ENCODE measurements at regions not wholly inside any gene's neighbourhood (a gene's known extent, or its start where the extent isn't known, plus 50 kb on each side); places are given as distances from the start of the nearest gene placed in this dataset.

DNA sequence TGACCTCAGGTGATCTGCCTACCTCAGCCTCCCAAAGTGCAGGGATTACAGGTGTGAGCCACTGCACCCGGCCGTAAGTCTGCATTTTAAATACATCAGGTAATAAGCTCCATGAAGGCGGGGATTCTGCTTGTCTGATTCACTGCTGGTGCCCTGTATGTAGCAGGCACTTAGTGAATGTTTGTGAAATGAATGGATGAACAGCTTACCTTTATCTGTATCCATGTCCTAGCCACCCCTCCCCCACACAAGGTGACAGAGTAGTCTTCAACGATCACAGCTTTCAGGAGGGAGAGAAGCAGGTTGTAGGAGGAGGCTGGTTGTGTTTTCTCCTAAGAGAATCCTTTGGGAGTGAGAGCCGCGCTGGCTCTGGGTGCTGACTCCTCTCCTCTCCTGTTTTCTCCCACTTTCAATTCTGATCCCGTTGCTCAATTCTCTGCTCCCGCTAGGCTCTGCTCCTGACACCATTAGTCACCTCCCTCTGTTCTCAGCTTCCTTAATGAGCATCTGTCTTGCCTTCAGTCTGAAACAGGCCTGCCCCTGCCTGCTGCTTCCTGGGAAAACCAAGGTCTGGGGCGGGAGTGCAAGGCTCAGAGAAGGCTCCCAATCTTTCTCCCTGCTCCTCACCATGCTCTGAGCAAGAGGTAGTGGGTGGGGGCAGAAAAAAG, 88.8 kb upstream of the CTNNA1 start:
- DNase-seq, result no peak

DNA sequence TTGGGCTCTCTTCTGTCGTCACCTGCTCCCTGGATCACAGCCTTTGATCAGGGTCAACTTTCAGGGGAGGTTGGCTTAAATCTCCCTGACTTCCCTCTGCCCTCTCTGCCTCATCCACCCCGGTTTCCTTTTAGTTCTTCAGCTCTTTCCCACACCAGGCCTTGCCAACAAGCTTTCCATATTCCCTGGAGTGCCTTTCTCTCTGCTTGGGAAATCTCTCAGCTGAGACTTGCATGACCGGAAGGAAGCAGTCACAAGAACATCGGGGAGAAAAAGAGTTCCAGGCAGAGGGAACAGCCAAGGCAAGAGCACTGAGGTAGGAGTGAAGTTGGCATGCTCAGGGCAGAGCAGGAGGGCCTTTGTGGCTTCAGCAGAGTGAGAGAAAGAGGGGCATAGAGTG, 88.4 kb upstream of the HSPA9 start:
- DNase-seq, result no peak

- DNase-seq, result peak; percentile 25 to 60
Measured at GRCh38 chr5:138663009-138663408, 87.8 kb upstream of the HSPA9 start.

GRCh38 chr5:138662599-138662998, 87.4 kb upstream of the HSPA9 start:
- peak in 1 of 2 donors; percentile 10 for DNase-seq

DNA sequence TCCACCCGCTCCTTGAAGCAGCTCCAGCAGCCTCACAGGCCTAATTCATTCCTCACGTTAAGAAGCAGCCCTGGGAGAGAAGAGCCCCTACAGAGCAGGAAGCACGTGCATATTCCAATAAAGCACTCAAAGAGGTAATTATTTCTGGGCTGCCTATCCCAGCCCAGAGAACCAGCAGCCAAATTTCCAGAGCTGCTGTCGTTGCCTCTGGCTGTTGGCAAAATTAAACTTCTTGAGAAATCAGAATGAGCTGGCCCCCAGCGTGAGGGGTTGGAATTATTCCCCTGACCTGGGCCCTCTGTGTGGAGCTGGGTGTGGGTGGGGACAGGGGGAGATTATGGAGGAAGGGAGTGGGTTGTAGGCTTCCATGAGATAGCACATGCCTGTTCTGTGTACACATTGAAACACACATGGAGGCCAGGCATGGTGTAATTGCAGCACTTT, 86.8 kb upstream of the HSPA9 start:
- no peak for DNase-seq

GRCh38 chr5:138661291-138661960, 86.2 kb upstream of the HSPA9 start:
- DNase-seq, result no peak

- no peak for DNase-seq
Measured at GRCh38 chr5:138660051-138660572, 84.9 kb upstream of the HSPA9 start.

DNA sequence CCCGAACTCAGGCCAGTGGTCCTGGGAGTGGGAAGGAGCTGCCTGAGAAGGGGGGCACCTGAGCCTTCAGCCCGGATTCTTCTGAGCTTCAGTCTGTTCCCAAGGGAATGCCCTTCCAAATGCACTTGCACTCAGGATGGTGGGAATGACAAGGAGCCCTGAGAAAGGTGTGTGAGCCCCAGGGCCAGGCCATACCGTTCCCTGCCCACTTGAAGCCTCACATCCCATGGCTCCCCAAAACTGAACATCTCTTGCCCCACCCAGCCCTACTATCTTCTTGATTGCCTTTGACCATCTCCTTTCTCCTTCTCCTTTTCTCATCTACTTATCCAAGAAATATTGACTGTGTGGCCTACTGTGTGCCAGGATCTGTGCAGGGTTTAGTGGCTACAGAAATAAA, 84.4 kb upstream of the HSPA9 start:
- DNase-seq, result no peak

GRCh38 chr5:138659121-138659520, 83.9 kb upstream of the HSPA9 start:
- no peak for DNase-seq

GRCh38 chr5:138658676-138659075, 83.5 kb upstream of the HSPA9 start:
- no peak for DNase-seq

DNA sequence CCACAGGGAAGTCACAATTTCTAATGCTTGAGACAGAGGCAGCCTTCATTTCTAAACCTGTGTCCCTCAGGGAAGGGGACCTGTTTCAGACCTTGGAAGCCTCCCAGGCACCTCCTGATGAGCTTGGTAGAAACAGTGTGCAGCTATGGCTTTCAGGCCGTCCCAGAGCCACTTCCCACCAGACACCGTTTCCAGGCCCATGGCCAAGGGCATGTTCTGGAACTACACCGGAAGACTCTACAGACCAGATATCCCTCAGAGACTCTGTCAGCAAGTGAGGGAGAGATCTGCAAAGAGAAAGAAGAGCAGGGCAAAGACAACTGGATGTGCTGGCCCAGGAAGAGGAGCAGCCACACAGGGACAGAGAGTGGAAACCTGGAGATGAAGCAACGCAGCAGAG, 82.2 kb upstream of the HSPA9 start:
- no peak for DNase-seq

DNA sequence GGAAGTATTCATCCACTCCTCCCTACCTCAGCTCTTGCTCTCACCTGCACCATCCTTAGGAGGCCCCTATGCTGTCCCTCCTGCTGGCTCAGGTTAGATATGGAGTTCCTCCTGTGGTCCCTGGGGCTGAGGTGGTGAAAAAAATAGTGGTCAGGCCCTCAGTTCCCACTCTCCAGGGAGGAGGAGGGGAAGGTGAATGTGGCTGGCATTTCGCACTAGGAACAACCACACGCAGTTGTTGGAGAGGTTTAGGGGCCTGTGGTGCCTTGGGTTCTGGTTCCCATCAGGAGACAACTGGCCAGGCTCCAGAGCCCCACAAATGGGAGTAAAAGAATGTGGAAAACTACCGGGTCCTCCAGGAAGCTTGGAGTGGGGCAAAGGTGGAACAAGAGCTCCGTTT, 81.7 kb upstream of the HSPA9 start:
- DNase-seq, result no peak

GRCh38 chr5:138655530-138656190, 80.5 kb upstream of the HSPA9 start:
- no peak for DNase-seq

DNA sequence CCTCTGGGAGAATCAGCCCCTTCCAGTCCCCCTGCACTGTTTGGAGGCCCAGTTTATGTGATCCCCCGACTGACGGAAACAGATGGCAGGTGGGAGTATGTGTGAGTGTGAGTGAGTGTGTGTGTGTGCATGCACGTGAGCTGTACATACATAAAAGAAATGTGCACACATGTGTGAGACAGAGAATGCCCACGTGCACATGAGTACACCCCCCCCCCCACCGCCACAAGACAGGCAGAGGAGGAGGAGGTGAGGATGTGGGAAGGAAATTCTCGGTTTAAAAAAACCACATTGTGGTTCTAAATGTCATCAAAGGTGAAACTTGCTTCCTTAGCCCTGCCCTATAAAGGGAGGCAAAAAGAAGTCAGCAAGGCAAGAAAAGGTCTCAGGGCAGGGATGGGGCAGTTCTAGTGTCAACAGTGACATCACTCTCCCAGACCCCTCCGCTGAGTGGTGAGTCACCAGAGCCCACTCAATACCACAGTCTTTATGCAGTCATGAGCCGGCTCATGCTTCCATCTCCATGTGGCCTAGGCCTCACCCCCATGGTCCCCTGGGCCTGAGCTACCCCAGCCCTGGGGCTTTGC, 79.2 kb upstream of the HSPA9 start:
- DNase-seq, result peak; percentile 64 to 77

GRCh38 chr5:138653502-138653901, 78.3 kb upstream of the HSPA9 start:
- no peak for DNase-seq

DNA sequence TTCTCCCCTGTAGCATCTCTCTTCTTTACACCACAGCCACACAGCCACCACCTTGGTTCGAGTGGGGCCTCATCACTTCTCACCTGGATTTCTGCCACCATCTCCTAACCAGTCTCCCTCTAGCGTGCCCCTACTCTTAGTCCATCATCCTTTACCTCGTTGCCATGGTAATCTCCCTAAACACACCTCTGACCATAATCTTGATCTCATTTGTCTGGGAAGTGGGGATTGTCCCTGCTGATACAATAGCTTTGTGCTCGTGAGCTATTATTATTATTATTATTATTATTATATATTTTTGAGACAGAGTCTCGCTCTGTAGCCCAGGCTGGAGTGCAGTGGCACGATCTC, 76.5 kb upstream of the HSPA9 start:
- no peak for DNase-seq

DNA sequence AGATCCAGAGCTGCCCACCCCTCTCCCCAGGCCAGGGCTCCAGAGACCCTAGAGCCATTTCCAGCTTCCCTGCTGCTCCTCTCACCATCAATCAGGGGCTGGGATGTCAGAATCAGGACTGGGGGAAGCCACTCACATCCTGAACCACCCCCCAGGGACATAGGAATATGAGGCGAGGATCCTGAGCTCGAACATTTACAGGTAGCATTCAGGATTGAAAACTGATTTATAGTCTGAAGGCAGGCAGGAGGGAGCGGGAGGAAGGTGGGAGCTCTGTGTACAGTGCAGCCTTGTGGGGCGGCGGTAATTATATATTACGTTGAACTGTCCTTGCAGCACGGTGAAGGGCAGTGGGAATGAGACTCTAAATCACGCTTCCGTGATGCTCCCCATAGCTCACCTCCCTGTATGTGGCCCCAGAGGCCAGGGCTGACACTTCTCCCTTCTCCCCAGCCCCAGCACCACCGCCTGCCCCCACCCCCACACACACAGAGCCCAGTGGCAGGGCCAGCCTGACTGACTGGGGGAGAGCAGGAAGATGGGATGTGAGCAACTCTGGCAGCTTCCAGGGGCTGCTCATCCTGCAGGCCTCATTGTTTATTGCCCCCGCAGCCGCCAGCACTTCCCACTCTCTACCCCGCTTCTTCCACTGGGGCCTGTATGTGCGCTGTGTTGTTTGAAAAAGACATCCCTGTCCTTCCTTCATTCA, 76.0 kb upstream of the HSPA9 start:
- no peak for DNase-seq

- DNase-seq, result no peak
Measured at GRCh38 chr5:138650196-138650595, 75.0 kb upstream of the HSPA9 start.

GRCh38 chr5:138649775-138650174, 74.6 kb upstream of the HSPA9 start:
- DNase-seq, result no peak

GRCh38 chr5:138649316-138649720, 74.1 kb upstream of the HSPA9 start:
- DNase-seq, result no peak

DNA sequence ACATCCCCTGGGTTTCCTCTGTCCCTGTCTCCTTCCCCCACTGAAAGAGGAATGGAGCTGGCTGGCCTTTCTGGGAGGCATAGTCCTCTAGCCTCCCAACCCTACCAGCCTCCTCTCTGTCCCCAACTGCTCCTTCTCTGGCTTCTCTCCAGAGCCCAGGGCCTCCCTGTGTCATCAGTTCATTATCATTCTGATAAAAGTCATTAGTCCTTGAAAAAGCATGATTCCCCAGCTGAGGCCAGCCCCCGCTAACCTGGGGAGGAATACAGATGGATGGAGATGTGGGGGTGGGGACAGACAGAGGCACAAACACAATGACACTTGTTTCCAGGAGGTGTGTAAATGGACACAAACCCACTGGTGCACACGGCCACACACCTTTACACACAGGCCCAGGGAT, 73.6 kb upstream of the HSPA9 start:
- DNase-seq, result no peak

DNA sequence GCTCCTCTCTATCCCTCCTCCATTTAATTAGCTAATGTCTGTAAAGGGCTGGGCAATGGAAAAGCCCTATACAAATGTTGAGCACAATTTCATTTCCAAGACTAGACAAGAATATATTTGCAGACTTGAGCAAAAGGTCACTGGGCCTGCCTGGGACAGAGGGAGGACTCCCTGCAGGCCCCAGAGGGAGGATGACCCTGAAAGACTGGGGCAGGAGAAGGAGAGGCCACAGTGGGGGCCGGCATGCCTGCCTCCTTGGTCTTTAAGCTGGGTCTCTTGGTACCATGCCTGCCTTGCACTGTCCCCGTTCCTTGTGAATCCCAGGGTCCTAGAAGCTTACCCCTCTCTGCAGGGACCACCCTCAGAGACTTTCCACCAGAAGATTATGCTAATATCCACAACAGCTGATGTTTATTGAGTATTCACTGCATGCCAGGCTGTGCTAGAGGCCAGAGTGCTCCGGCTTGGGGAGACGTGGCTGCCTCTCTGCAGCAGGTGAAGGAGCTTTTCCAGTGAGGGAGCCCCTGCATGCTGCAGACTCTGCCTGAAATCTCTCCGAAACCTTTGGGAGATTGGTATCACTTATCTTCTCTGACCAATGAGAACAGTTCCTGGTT, 72.7 kb upstream of the HSPA9 start:
- no peak for DNase-seq

Measured in CD4-positive, alpha-beta T cell treated with Interleukin-1 beta for 1 hour (primary cell).